Breast epithelium (tissue), 3 donors: ENCODE measurements at regions not wholly inside any gene's neighbourhood (a gene's known extent, or its start where the extent isn't known, plus 50 kb on each side); places are given as distances from the start of the nearest gene placed in this dataset.

ENCODE experiments used
- CTCF ChIP-seq, 3 donors: fragments of 450-650 bp; IDR thresholded peaks; one replicate each; pipeline ENCODE4 v1.5.1; 2016 to 2017; ENCODE audit warnings: antibody characterized with exemption in 3 of 3, mild to moderate bottlenecking in 3 of 3, moderate library complexity in 3 of 3
- POLR2A ChIP-seq: fragments of 450-650 bp; IDR thresholded peaks from one replicate; pipeline ENCODE4 v1.6.1; 2016; ENCODE audit warnings: antibody characterized with exemption, mild to moderate bottlenecking, moderate library complexity
- POLR2AphosphoS5 ChIP-seq, 3 donors: sonication (generic); formaldehyde crosslinking; IDR thresholded peaks; one replicate each; pipeline ENCODE4 v1.6.1; 2017; ENCODE audit warnings: antibody characterized with exemption in 3 of 3

GRCh38 chr10:128563904-128564303 lies 437.7 kb upstream of the MKI67 start:
- TF ChIP-seq CTCF (IDR thresholded peaks at IDR 0.05) (no peak), POLR2A (no peak), POLR2AphosphoS5 (IDR thresholded peaks at IDR 0.05) (no peak)
